GM21528 (cell line): ENCODE measurements at regions not wholly inside any gene's neighbourhood (a gene's known extent, or its start where the extent isn't known, plus 50 kb on each side); places are given as distances from the start of the nearest gene placed in this dataset.

ENCODE experiments used
- ATAC-seq: cut with Tn5 transposase; IDR thresholded peaks from one replicate; pipeline ENCODE4 v1.9.1; 2021; ENCODE audit warnings: mild to moderate bottlenecking, moderate library complexity; ENCODE audit not compliant: unreplicated experiment, low FRiP score

DNA sequence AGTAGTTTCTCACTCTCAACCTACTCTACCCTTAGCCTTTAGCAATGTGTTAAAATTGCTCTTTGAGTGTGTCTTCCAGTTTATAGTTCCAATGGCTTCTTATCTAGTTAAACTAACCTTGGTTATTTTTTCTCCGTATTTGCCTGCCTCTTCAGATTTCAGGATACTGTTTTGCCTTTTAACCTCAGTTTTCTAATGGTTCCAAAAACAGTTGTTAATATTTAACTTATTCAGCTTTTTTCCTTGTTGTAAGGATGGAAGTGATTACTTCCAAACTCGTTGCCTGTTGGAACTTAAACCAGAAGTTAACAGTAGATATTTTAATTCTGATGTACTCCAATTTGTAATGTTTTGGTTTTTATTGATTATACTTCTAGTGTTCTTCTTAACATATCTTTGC lies 1574.9 kb downstream of the HACE1 start:
- no peak for ATAC-seq

DNA sequence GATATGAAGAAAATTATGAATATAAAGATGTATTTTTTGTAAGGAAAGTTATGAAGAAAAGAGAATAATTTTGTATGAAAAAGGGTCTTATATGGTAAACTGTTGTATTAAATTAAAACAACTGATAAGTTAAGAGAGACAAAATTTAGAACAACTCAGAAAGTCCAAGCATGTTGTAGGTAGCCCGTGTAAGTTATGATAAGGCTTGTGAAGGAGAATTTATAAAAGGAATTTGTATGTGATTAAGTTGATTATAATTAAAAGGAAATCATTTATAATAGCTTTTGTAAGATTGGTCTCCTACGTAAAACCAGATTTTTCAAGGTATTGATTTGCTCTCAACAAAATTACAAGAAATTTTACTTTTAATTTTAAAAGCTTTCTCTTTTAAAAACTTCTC lies 1579.3 kb downstream of the HACE1 start:
- no peak for ATAC-seq

DNA sequence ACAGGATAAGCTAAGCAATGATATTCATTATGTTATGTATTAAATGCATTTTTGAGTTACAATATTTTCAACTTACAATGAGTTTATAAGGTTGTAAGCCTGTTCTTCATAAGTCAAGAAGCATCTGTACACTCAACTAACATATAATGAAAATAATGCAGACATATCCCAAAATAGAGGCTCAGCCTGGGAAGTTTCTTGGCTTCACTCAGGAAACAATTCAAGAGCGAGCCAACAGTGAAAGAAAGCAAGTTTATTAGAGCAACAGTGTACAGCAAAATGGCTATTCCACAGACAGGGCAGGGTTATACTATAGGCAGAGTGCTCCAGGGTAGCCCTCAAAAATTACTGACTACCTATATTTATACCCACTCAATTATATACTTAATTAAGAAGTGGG lies 1581.8 kb downstream of the HACE1 start:
- no peak for ATAC-seq

DNA sequence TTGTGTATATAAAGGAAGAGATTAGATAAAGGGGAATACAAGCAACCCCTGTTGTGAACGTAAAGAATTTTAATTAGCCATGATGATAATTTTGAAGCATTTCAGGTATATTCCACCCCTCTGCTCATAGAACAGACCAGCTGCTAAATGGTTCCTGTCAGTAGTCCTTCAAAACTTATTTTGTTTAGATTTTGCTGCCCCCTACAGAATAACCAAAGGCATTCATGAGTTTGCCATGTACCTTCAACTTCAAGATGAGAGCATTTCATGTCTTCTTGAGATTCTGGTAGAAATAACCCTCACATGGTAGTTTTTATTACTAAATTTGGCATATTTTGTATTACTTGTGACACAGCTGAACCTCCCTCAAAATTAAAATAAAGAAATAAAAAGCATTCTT lies 1586.7 kb downstream of the HACE1 start:
- ATAC-seq, result no peak

DNA sequence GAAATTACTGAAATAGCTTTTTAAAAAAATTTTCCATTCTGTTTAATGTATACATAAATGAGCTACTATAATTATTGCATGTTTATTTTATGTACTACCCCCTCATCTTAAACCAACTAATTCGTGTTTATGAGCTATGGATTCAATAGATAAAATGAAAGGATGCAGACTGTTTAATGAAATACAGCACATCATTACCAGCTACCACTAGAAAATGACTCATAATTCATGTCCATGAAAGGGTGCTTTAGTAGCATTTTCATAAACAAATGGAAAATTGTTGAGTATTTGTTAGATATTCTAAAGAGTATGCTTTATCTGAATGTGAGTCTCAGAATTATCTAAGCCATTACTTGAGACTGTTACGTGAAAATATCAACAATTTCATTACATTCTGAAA lies 1590.1 kb downstream of the HACE1 start:
- no peak for ATAC-seq

DNA sequence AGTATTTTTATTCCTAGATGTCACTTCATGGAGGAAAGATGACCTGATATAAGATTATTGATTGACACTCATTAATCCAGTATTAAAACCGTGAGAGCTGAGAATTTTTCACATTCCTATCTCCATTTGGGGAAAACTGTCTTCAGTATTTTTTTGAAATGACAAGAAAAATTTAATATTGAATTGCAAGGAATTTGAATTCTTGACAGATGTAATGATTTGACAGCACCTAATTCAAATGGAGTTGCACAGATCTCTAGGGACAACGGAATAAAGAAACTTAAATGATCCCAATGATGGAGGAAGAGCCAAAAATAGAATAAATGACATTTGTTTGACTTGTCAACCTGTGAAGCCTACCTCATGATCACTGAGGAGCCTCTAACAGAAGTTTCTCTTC lies 1591.4 kb downstream of the HACE1 start:
- no peak for ATAC-seq

DNA sequence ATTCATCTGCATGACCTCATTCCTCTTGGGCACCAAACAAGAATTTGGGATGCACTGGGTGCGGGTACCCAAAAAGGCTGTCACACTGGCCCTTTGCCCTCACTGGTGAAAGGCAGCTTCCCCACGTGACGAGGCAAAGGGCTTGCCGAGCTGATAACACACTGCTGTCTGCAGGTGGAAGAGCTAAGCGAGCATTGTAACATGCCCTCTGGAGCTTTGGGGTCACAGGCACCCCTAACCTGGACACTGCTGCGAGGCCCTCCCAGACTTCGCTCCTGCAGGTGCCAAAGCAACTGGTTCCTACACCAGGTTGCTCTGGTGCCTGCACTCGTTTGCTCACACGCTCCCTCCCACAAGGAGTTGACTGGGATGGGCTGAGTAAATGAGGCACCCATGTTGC lies 1595.7 kb downstream of the HACE1 start:
- ATAC-seq, result no peak

DNA sequence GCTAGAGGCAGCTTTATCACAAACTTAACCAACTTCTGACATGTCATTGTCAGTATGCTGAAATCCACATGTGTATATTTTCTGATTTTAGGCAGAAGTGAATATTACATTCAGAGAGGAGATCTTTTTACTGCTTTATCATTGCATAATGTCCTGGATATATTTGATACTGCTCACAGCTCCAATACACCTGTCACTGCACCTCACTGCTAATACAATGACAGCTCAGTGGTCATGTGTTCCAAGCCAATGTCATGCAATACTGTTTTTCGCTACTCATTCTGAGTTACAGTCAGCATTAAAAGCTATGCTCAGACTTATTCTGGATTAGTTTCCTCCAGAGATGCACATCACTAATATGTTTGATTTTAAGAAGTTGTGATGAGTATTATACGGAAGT lies 1604.6 kb downstream of the HACE1 start:
- ATAC-seq, result no peak

DNA sequence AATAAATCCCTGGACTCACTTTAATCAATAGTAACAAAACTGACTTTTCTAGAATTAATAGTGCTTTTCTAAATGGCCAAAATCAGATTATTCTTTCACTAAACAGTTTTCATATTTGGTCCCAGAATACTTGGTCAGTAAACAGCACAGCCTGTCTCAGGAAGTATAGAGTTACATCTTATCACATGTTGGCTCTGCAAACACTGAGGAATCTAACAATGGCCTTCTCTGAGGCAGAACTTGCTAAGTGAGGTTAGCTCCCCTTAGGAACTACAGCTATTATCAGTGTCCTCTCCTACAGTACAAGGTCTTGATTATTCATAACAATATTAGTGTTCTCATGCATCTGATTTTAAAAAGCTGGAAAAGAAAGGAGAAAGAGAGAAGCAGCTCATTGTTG lies 1622.8 kb downstream of the HACE1 start:
- no peak for ATAC-seq

DNA sequence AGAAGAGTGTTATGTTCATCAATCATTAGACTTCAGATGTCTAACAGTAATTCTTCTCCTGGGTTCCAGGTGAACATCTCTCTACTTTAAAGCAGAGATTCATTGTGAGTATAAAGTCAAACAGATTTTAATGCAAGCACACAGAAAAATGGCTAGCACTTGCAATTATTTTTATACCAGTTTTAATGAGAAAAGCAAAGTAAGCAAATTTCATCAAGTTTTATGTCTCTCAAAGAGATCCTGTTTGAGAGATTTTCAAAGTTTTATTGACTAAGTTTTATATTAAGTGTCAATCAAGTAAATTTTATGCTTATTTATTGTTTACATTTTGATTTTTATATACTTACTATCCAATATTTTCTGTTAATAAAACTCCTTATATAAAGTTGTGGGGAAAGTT lies 1628.5 kb downstream of the HACE1 start:
- ATAC-seq, result no peak

DNA sequence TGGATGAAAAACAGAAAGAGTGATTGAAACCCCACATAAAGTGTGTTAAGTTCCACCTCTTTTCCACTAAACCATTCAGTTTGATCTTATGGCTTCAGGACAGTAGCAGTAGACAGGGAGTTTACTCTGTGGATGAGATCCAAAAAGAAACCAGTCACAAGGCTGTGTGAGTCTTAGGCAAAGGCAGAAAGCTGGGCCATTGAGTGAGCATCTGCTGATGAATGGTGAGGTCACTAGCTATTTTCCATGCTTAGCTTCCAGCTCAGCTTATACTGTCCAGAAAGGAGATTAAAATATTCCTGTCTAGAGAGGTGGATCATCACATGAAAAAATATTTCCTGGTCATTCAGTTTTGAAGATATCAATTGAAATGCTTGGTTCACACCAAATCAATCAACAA lies 1643.9 kb downstream of the HACE1 start:
- no peak for ATAC-seq

DNA sequence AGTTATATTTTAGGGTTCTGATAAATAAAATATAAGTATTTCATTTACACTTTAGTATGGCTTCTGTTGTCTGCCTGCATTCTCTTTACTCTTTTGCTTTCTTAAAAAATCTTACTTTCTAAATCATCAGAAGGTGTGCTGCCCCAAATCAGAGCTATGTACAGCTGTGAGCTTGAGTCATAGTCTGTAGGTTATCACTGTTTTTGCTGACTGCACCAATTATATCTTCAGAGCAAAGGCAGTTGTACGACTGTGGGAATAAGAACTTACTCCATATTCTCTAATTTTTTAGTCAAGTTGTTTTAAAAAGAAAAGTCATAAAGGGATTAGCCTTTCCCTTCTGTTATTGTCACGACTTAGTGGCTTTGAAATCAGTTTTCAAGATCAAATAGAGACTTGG lies 1649.0 kb downstream of the HACE1 start:
- no peak for ATAC-seq

DNA sequence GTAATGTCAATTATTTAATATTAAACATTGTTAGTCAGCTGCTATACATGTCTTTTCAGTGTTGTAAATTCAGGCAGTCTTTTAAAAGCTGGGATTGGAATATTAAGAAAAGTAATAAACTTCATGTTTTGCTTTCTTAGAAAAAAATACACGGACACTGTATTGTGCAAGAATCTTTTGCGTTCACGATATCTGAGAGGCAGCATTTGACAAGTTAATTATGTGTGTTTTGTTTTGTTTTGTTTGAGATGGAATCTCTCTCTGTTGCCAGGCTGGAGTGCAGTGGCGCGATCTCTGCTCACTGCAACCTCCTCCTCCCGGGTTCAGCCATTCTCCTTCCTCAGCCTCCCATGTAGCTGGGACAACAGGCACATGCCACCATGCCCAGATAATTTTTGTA lies 1661.3 kb downstream of the HACE1 start:
- no peak for ATAC-seq

DNA sequence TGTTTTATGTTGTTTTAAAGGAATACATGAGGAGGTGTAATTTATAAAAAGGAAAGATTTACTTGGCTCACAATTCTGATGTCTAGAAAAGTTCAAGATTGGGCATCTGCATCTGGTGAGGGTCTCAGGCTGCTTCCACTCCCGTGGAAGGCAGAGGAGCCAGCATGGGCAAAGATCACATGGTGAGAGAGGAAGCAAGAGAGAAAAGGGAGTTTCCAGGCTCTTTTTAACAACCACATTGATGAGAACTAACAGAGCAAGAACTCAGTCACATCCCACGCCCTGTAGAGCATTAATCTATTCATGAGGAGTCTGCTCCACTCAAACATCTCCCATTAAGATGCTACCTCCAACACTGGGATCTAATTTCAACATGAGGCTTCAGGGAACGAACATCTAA lies 1666.3 kb downstream of the HACE1 start:
- no peak for ATAC-seq

DNA sequence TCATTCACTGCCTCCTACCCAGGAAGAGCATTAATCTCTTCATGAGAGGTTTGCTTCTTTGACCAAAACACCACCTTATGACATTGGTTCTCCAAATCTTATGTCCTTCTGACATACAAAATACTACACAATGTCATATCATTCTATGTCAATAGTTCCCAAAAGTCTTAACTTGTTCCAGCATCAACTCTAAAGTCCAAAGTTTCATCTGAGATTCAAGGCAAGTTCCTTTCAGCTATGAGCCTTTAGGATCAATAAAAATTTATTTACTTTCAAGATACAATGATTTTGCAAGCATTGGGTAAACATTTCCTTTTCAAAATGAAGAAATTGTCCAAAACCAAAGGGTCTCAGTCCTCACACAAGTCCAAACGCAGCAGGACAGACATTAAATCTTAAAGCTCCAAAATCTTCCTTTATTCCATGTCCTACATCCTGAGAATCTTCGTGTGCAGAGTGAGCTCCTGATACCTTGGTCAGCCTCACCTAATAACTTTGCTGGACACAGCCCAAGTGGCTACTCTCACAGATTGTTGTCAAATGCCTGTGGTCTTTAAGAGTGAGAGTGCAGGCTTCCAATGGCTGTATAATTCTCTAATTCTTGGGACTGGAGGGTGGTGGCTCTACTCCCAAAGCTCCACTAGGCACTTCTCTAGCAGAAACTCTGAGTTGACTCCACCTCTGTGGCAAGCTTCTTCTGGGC lies 1668.2 kb downstream of the HACE1 start:
- no peak for ATAC-seq

DNA sequence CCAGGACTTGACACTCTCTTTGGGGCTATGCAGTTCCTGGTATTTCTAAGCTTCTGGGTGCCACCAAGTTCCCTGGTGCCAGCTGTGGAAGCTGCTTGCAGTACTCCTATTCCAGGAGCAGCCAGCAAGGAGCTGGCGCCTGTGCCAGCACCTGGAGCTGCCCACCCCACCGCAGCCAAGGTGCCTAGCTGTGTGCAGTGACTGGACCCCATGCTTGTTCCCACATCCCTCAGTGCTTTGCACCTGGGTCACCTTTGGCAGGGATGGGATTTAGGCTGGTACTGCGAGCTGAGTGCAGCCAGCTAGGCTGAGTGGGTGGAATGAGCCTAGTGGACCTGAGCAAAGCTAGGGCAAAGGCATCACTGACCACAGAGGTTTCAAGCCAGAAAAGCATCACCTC lies 1674.9 kb downstream of the HACE1 start:
- ATAC-seq, result no peak

DNA sequence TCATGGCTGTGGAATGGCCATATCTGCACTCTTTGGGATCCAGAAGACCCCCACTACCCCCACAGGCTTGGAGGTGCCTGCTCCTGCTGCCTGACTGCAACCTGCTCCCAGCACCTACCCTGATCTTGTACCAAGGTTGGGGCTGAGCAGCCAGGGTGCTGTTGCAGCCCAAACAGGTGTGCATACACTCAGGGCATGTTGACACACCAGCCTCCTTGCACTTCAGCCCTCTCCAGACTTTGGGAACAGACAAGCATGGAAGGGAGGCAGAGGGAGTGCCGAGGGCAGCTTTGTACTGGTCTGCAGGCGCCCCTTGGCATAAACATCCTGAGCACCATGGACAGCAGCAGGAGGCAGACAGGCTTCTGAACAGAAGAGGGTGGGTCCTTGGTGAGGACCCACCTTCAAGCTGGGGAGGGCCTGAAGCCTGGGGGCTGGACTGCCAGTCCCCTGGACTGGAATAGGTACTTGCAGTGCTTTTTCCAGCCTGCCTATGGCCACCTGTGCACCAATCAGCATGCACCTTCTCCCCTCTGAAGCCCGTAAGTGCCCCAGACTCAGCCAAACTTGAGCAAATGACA lies 1675.8 kb downstream of the HACE1 start:
- ATAC-seq, result no peak

DNA sequence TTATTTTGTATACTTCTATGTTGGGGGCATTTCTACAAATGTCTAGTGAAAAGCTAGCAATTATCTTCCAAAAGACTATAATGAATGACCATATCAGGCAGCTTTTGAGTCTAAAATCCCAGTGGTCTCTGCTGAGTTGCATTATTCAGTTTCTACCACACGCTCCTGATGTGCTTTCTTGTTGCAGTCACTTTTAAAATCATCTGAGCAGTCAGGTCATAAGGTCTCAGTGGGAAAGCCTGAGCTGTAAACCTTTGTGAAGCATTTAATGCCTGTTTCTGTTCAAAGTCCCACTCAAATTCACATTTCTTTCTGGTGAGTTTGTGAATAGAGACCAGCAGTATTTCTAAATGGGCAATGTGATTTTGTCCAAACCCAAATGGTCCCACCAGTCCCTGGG lies 1681.5 kb downstream of the HACE1 start:
- ATAC-seq, result no peak

DNA sequence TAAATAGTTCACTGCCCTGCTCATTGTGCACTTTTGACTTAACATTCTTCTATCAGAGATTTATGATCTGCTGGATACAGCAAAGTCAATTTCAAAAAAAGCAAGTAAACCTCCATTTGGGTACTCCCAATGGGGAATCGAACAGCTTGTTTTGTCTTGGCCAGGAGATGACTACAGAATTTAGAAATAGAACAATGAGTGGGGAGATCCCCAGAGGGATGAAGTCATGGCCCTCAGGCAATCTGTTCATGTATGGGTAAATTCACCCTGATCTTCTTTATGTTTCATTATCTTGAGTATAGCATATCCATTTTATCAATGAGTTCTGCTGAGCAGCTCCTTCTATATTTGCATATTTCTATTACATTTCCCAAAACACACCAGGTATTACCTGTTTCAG lies 1681.9 kb downstream of the HACE1 start:
- no peak for ATAC-seq

DNA sequence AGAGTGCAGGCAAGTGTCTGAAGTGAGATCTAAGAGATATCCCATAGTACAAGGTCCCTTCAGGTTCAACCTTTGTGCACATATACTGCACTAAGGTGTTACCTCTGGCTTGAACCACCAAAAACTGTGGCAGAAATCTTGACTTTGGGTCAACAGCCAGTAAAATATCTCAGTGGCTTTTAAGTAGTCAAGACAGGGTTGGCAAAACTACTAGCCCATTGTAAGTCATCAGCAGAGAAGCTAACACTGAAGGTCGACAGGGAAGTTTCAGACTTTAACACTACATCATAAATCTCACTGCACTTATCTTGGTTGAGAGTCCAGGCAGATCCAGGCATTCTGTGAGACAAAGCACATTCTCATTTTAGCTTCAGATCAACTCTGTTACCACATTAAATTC lies 1684.7 kb downstream of the HACE1 start:
- ATAC-seq, result no peak

DNA sequence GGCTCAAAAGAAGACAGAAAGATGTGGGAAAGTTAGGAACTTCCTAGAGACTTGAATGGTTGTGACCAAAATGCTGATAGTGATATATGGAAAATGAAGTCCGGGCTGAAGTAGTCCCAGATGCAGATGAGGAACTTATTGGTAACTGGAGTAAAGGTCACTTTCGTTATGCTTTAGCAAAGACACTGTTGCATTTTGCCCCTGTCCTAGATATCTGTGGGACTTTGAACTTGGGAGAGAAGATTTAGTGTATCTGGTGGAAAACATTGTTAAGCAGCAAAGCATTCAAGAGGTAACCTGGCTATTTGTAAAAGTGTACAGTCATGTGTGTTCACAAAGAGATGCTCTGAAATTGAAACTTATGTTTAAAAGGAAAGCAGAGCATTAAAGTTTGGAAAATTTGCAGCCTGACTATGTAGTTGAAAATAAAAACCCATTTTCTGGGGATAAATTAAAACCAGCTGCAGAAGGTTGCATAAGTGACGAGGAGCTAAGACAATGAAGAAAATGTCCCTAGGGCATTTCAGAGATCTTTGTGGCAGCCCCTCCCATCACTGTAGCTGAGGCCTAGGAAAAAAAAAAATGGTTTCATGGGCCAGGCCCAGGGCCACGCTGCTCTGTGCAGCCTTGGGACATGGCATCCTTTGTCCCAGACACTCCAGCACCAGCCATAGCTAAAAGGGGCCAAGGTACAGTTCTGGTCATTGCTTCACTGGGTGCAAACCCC lies 1692.2 kb downstream of the HACE1 start:
- ATAC-seq, result no peak
